H7 (cell line): ENCODE measurements at regions not wholly inside any gene's neighbourhood (a gene's known extent, or its start where the extent isn't known, plus 50 kb on each side); places are given as distances from the start of the nearest gene placed in this dataset.

Source experiments
- DNase-seq: peaks from one replicate; pipeline ENCODE4 v3.0.0; 2012
- H3K27me3 ChIP-seq: 2 replicates; pipeline ENCODE4 v1.6.0; 2011; ENCODE audit warnings: mild to moderate bottlenecking, low read length; ENCODE audit not compliant: control insufficient read depth, insufficient read depth
- H3K36me3 ChIP-seq: replicated peaks from 2 replicates; pipeline ENCODE4 v1.5.1; 2011; ENCODE audit warnings: low read length; ENCODE audit not compliant: control insufficient read depth, insufficient read depth
- H3K4me3 ChIP-seq: 2 replicates; pipeline ENCODE4 v1.5.1; 2011; ENCODE audit warnings: low read depth, mild to moderate bottlenecking, control low read depth, low read length, moderate library complexity; ENCODE audit not compliant: insufficient read depth

GRCh38 chr6:149158076-149158475 is 159.4 kb upstream of the TAB2 start:
- Histone ChIP-seq H3K4me3 (no peak overlapping the region), H3K27me3 (no peaks in the 10 kb centered on the region), H3K36me3 (no peaks in the 10 kb centered on the region)
- DNase-seq: no peak

DNA sequence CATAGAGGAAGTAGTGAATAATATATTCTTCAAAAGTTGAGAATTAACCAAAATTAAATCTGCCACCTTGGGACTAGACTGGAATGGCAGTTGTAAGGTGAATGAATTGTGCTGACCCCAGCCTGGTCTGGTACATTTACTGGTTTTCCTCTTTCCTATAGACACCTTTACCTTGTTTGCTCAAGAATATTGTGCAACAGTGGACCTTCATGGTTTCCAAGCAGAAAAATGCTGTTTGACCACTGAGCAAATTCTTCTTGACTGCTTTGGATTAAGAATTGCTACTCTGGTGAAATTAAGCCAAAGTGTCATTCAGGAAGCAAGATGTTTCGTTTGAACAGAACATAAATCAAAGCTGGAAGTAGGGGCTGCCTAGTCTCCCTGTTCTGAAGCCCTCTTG is 156.6 kb upstream of the TAB2 start:
- Histone ChIP-seq H3K4me3 (no peak overlapping the region), H3K36me3 (no peaks in the 10 kb centered on the region), H3K27me3 (no peaks in the 10 kb centered on the region)
- DNase-seq: no peak

DNA sequence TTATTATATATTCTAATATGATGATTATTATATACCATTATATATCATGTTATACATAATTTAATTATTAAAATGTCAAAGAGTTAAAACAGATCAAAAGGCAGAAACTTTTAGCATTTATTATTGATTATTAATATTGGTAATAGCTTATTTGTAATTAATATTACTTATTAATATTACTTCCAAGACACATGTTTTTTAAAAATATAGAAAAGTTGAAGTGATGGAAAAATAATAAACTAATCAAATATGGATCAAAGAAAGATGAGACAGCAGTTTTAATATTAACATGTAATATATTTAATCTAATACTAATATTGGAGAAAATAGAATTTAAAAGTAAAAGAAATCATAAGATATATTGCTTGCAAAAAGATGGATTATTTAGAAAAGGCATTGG is 154.6 kb upstream of the TAB2 start:
- no peak overlapping the region for H3K4me3 ChIP-seq
- no peak for DNase-seq
- no peaks in the 10 kb centered on the region for H3K27me3 ChIP-seq
- no peaks in the 10 kb centered on the region for H3K36me3 ChIP-seq

- H3K4me3 ChIP-seq: no peak overlapping the region
- H3K27me3 ChIP-seq: no peaks in the 10 kb centered on the region
- H3K36me3 ChIP-seq: no peaks in the 10 kb centered on the region
- DNase-seq: no peak
Measured at GRCh38 chr6:149164199-149164750, 153.2 kb upstream of the TAB2 start.

GRCh38 chr6:149166336-149166735 is 151.2 kb upstream of the TAB2 start:
- DNase-seq: no peak
- no peak overlapping the region for H3K4me3 ChIP-seq
- no peaks in the 10 kb centered on the region for H3K36me3 ChIP-seq
- no peaks in the 10 kb centered on the region for H3K27me3 ChIP-seq

- H3K27me3 ChIP-seq: no peaks in the 10 kb centered on the region
- H3K4me3 ChIP-seq: no peak overlapping the region
- H3K36me3 ChIP-seq: no peaks in the 10 kb centered on the region
- no peak for DNase-seq
Measured at GRCh38 chr6:149166747-149167146, 150.8 kb upstream of the TAB2 start.

DNA sequence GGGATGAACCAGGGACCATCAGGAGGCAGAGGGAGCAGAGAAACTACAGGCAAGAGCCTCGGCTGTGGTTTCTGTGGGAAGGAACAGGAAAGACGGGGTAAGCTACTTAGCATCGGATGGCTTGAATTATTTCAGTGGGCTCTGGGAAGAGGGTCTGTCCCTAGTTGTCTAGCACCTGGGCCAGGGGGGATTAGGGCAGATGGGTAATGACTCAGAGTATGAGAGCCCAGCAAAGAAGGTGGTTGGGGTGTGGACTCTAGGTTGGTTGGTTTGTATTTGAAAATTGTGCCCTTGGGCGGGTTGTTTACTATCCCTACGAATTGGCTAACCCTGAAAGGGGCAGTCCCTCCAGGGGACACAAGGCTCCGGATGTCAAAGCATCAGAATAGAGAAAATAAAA is 148.5 kb upstream of the TAB2 start:
- Histone ChIP-seq H3K4me3 (no peak overlapping the region), H3K36me3 (no peaks in the 10 kb centered on the region), H3K27me3 (no peaks in the 10 kb centered on the region)
- no peak for DNase-seq

- Histone ChIP-seq H3K36me3 (no peaks in the 10 kb centered on the region), H3K4me3 (no peak overlapping the region), H3K27me3 (no peaks in the 10 kb centered on the region)
- DNase-seq: no peak
Measured at GRCh38 chr6:149169761-149170511, 147.6 kb upstream of the TAB2 start.

GRCh38 chr6:149170564-149171452 is 146.7 kb upstream of the TAB2 start:
- H3K4me3 ChIP-seq: no peak overlapping the region
- H3K36me3 ChIP-seq: no peaks in the 10 kb centered on the region
- DNase-seq: no peak
- H3K27me3 ChIP-seq: no peaks in the 10 kb centered on the region

DNA sequence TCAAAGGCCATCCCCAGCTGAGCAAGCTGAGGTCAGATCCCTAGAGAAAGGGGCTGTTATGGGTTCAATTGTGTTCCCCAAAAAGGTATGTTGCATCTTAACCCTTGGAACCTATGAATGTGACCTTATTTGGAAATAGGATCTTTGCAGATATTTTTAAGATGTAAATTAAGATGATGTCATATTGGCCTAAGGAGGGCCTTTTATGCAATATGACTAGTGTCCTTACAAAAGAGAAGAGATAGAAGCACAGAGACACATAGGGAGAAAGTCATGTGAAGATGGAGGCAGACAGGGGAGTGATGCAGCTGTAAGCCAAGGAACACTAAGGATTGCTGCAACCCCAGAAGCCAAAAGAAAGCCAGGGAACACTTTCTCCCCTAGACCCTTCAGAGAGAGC is 144.3 kb upstream of the TAB2 start:
- Histone ChIP-seq H3K36me3 (no peaks in the 10 kb centered on the region), H3K27me3 (no peaks in the 10 kb centered on the region), H3K4me3 (no peak overlapping the region)
- no peak for DNase-seq

DNA sequence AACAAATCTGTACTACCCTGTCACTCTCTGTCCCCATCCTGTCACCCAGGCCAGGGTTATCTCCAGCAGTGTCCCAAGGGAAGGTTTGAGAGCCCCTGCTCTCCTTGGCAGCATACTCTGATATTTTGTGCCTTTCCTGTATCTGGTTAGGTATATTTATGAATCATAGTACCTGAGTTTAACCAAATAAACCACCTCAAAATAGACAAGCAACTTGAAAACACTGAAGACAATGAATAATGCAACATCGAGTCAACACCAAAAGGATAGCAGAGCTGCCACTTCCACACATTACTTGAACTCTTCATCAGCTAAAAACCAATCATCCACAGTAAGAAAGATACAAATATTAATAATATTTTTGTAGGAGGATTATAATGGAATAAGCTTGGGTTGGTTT is 142.6 kb upstream of the TAB2 start:
- no peak for DNase-seq

GRCh38 chr6:149176971-149177667 is 140.4 kb upstream of the TAB2 start:
- no peak for DNase-seq
- Histone ChIP-seq H3K36me3 (no peaks in the 10 kb centered on the region), H3K27me3 (no peaks in the 10 kb centered on the region; the same call in 1 of the 2 replicates), H3K4me3 (no peak overlapping the region)

More for the DNA sequence above, 142.6 kb upstream of the TAB2 start:
- H3K27me3 ChIP-seq: no peaks in the 10 kb centered on the region
- no peak overlapping the region for H3K4me3 ChIP-seq
- H3K36me3 ChIP-seq: no peaks in the 10 kb centered on the region

DNA sequence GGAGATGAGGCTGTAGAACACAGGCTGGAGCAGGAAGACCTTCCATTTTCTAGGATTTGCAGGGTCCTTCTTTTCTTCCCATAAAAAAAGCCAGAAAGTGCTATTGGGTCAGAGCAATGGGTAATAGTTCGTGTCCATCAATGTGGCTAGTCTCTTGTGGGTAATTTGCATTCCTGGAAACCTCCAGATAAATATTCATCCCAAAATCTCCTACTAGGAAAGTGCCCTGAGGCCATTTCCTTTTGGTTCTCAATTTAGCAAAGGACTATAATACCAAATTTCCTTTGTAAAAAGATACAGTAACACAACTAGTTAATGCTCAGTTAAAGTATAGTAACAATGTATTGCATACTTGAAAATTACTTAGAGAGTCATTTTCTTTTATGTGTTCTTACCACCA is 138.1 kb upstream of the TAB2 start:
- no peak overlapping the region for H3K4me3 ChIP-seq
- no peaks in the 10 kb centered on the region for H3K36me3 ChIP-seq
- no peak for DNase-seq
- H3K27me3 ChIP-seq: no peaks in the 10 kb centered on the region; the same call in 1 of the 2 replicates

GRCh38 chr6:149181304-149181703 is 136.2 kb upstream of the TAB2 start:
- Histone ChIP-seq H3K27me3 (no peaks in the 10 kb centered on the region; the same call in 1 of the 2 replicates), H3K4me3 (no peak overlapping the region), H3K36me3 (no peaks in the 10 kb centered on the region)
- no peak for DNase-seq
